PC-9 (cell line): ENCODE measurements at regions not wholly inside any gene's neighbourhood (a gene's known extent, or its start where the extent isn't known, plus 50 kb on each side); places are given as distances from the start of the nearest gene placed in this dataset.

ENCODE experiments used
- CTCF ChIP-seq: fragments of 200-600 bp; sonication (generic); conservative IDR thresholded peaks from 2 replicates; pipeline ENCODE4 v1.6.1; 2017; ENCODE audit warnings: mixed run types, antibody characterized with exemption, mild to moderate bottlenecking, moderate library complexity
- EZH2 ChIP-seq: fragments of 200-600 bp; sonication (generic); IDR thresholded peaks from 2 replicates; pipeline ENCODE4 v1.8.0; 2017; ENCODE audit warnings: antibody characterized with exemption, low read depth

GRCh38 chrX:3950373-3950772 is 236.9 kb upstream of the PRKX start:
- TF ChIP-seq CTCF, result no peak
- no peak for TF ChIP-seq EZH2
